ENCODE measurements at regions not wholly inside any gene's neighbourhood (a gene's known extent, or its start where the extent isn't known, plus 50 kb on each side); places are given as distances from the start of the nearest gene placed in this dataset.
A peak's percentile ranks its signal among the peaks of the same experiment; 100 is the strongest.

DNA sequence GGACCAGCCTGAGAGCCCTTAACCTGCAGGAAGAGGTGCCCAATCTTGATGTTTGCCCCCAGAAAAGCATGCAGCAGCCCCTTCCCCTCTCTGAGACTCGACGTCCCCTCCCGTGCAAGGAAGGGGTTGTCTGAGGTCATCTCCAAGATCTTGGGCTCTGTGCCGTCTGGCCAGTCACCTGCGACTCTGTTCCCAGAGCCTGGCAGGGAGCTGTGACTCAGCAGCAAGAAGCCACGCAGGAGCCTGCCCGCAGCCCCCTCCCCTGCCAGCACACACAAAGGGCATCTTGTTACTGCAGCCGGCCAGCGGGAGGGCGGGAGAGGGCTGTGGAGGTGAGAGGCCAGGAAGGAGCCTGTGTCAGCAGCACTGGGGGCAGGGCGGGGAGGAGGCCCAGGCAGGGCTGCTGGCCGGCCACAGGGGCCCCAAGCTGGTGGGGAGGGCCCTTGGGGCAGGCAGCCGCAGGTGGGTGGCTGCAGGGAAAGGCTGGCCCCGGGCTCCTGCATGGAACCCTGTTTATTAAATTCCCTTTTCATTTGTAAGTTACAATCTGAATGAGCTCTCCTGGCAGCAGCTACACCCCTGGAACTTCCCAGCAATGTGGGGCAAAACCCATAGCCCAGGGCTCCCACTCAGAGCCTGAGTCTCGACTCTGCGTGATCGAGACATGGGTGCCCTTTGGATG lies 103.7 kb upstream of the ZMIZ1 start:
- DNase-seq (ENCODE audit: low spot score): peak; percentile 49

DNA sequence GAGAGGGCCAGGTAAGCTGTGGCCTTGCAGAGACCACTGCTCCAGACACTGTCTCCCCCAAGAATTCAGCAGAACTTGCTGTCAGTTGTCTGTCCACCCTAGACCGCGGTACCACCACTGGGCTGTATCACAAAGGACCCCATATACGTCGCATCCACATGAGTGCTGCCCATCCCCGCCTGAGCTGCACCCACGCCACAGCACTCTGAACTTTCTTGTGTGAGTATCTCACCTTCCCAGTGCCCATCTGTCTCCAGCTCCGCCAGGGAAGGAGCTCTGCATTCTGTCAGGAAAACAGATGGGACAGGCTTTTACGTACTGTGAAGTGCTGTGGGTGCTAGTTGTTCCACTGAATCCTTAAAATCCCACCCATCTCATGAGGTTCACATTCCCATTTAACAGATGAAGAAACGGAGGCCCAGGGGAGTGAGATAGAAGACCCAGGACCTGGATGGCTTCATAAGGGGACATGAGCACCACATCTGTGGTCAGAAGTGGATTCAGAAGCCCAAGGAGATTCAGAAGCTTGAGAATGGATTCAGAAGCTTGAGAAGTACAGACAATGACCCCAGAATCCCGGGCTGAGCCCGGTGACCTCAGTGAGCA lies 102.5 kb upstream of the ZMIZ1 start:
- no peak for DNase-seq (ENCODE audit: low spot score)

DNA sequence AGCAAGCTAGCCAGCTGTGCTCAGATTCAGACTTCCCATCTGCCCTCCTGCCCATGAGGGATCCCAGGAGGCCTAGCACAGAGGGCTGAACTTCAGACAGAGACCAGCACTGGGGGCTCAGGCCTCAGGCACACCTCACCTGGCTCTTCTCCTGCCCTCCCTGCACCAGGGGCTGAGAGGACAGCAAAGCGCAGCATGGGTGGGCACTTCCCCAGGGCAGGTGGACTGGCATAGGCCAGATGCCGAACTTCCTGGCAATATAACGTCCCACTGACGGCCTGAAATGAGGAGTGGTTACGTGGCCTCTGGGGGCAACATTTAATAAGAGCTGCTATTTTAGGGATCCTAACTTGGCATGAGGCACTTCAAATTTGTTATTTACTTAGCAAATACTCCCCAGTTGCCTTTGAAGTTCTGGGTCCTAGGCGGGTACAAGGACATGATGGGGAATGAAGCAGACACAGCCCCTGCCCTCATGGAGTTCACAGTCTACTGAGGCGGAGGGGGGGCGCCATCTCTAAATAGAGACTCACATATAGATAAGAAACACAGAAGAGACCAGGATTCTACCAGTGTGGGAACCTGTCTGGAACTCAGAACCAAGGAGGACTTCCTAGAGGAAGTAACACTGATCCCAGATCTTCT lies 101.8 kb upstream of the ZMIZ1 start:
- no peak for DNase-seq (ENCODE audit: low spot score)

DNA sequence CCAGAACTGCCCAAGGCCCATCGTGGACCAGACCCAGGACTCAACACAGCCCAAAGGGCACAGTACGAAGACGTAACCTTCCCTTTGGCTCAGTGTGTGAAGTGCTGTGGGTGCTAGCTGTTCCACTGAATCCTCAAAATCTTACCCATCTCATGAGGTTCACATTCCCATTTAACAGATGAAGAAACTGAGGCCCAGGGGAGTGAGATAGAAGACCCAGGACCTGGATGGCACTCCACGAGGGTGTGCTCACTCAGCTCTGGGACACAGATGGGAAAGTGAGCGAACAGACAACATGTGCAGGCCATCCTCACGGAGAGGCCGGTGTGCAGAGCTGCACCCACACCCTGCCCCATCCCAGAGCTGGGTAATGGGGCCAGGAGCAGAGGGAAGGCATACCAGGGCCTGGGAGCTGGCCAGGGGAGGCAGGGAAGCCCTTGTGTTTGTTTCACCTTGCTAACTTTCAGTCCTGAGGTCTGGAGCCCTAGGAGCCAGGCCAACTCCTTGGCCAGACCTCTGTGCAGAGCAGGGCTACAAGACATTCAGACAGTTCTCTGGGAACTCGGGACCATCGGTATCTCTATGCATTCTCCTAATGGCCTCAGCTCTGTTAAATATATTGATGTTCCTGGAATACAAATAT lies 100.3 kb upstream of the ZMIZ1 start:
- no peak for DNase-seq (ENCODE audit: low spot score)

DNA sequence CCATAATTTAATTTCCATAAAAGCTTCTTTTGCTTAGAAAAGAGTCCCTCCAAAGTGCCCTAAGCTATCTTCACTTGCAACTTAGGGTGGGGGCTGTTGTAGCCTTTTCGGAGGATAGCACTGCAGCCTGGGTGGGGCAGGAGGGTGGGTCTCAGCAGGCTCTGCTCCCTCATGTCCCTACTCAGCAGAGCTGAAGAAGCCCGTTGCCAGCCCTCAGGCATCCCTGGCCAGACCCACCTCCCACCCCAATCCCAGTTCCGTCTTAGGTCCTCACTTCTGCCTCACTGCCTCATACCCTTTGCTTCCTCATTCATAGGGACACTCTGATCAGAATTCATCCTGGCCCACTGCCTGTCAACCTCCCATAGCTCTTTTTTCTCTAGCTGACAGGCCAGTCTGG lies 99.8 kb upstream of the ZMIZ1 start:
- no peak for DNase-seq (ENCODE audit: low spot score)

DNA sequence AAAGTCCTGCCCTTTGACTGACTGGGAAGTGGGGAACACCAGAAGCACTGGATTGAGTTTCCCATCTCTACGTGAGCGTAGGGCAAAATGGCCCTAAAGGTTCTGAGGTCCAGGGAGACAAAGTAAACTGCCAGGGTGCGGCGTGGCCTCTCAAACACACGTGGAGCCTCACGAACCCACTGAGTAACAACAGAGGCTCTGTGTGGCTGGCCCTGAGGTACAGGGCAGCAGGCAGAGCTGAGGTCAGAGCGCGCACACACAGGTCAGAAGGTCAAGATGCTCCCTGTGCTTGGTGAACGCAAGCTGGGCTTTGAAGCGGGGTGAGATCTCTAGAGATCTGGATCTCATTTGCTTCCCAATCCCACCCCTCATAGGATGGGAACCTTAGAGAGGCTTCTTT lies 99.0 kb upstream of the ZMIZ1 start:
- DNase-seq (ENCODE audit: low spot score): no peak

DNA sequence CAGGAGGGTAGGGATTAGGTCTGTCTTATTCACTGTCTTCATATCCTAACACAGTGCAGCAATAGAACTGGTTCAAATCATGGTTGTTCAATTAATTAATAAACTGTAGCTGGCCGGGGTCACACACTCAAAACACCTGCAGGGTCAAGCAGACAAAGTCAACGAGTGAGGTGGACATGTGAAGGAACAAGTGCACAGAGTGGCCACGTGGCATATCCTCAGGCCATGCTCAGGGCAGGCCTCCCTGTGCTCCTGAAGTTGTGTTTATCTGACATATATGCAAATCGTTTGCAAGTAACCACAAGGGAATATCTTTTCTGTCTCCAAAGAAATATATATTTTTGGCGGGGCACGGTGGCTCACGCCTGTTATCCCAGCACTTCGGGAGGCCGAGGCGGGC lies 98.5 kb upstream of the ZMIZ1 start:
- no peak for DNase-seq (ENCODE audit: low spot score)

DNA sequence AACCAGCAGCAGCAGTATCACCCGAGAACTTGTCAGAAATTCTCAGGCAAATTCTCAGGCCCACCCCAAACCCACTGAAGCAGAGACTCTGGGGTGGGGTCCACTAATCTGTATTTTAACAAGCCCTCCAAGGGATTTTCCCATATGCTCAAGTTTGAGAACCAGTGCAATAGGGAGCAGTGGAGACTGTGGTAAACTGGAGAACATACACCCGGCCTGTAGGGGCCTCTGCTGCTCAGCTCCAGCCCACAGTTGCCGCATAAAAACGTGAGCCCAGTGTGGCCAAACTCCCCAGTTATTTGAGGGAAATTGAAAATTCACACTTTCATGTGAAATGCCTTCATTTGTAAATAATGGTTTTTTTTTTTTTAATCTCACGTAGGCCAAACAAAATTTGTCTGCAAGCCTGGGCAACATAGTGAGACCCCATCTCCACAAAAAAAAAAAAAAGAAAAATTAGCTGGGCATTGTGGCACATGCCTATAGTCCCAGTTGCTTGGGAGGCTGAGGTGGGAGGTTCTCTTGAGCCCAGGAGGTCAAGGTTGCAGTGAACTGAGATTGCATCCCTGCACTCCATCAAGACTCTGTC lies 97.6 kb upstream of the ZMIZ1 start:
- DNase-seq (ENCODE audit: low spot score): no peak

DNA sequence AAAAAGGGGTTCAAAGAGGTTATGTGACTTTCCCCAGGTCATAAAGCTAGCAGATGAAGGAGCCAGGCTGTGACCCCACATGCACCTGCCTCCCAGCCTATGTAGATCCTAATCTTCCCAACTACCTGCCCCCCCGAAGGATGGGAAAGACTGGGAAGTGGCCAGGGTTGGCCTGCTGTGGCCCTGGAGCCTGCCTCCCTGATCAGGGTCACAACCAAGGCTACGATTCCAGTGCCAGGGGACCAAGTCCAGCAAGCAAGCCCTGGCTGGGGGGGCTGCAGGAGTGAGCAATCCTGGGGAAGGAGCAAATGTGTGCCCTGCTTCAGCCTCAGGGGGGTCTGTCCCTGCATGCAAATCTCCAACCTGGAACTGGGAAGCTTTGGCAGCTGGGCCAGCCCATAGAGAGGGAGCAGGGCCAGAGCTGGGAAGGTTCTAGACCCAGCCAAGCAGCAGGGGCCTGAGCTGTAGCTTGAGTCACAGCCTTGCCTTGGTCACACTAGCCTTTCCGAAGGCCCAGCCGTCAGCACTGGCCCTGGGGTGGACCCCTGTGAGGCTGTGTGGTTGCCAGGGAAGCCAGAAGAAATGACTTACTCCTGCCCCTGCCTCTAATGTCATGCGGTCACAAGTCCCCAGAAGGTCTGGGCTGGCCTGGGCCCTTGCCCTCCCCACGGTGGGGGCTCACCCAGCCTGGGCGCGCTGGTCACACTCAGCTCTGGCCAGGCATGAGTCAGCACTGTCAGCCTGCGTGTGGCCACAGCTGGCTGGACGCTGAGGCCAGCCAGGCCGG lies 96.4 kb upstream of the ZMIZ1 start:
- peak; percentile 37 for DNase-seq (ENCODE audit: low spot score)

DNA sequence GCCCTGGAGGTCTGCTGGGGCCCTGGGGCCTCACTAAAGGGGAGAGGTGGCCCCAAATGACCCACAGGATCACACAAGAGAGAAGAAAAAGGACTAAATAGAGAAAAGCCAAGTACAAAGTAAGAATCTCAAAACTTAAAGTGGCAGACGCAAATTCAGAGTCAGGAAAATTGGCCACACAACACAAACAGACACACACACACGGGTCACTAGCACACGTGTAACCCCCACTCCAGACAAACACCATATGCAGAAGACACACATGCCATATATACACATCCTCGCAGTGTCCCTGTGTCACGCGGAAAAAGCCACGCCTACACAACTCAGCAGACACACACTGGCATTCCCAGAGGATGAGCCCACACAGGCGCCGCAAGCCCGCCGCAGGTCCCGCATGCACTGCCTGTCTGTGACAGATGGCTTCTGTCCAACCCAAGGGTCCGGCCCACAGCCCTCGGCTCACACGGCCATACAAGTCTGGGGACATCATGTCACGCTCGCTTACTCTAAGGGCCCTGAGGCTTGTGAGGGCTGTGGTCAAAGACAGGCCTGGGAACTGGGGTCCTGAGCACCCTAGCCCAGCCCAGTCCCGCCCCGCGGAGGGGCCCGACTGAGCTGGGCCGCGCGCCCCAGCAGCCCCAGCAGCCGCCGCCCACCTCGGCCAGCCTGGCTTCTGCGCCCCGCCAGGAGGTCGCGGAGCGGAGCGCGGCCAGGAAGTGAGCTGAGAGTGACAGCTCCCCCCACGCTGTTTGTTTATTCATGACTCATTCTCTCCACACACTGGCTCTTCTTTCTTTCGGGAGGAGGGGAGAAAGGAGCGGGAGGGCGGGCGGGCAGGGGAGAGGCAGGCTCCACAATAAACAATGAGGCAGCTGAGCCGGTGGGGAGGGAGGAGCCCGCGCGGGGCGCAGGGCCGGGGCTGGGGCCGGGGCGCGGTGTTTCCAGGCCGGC lies 95.5 kb upstream of the ZMIZ1 start:
- DNase-seq (ENCODE audit: low spot score): peak; percentile 90

DNA sequence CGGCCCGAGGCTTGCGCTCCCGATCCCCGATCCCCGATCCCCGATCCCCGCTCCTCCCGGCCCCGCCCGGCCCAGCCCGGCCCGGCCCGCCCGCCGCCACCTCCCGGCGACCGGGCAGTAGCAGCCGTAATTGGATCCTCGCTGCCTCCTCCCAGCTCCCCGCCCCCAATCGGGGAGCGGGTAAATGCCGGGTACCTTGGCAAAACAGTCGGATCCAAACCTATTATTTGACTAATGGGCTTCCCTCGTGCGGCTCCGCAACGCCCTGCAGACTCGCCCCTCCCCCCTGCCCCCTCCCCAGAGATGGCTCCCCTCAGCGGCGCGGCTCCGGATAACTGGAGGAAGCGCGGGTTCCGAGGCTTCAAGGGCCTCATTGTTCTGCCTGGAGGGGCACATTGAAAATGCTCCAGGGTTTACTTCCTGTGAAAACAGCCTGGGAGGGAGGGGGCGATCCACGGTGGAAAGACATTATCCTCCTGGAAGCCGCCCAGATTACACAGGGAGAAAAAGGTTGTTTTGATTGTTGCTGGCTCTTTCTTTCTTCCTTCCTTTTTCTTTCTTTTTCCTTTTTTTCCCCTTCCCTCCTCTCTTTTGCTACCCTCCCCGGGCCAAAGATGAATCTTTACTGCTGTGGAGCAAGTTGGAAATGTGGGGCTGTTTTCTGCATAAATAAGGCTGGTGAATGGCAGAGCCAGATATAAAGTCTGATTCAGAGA lies 94.7 kb upstream of the ZMIZ1 start:
- DNase-seq (ENCODE audit: low spot score): peak; percentile 79

DNA sequence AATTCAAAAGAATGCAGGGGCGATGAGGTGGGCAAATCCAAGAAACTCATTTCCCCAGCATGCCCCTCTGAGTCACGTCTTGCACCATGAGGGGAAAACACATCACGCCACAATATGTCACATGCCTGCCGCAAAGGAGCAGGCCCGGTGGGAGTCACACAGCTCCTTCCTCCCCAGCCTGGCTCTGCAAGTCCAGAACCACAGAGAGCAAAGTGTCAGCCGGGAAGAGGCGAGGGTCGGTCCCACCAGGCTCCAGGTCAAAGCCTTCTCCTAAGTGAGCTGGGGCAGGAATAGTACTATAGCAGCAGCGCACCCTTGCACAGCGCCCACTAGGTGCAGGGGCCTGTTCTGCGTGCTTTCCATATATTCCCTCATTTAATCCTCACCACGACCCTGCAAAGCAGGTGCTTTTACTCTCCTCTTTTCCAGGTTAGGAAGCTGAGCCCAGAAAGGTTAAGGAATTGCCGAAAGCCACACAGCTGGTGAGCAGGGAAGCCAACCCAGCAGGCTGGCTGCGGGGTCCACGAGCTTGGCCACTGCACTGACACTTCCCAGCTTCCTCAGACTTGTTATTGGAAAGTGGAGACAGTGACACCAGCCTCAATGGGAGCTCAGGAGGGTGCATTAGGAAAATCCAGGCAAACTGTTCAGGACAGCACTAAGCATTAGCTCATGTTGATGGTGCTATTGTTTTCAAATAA lies 94.0 kb upstream of the ZMIZ1 start:
- DNase-seq (ENCODE audit: low spot score): peak; percentile 58

DNA sequence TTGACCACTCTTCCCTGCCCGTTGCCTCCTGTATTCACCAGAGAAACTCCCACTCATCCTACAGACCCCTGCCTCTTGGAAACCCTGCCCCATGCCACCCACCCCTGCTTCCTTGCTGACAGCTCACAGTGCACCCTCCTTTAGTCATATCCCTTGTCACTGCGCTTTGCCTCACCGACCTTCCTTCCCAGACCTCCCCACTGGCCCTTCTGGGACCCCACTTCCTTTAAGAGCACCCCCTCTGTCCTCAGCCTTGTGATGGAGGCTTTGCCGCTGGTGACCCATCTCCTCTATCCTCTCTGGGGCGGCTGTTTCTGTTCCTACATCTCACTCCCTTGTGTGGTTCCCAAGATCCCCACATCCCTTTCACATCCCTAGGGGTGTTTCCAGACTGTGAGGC lies 92.8 kb upstream of the ZMIZ1 start:
- no peak for DNase-seq (ENCODE audit: low spot score)

DNA sequence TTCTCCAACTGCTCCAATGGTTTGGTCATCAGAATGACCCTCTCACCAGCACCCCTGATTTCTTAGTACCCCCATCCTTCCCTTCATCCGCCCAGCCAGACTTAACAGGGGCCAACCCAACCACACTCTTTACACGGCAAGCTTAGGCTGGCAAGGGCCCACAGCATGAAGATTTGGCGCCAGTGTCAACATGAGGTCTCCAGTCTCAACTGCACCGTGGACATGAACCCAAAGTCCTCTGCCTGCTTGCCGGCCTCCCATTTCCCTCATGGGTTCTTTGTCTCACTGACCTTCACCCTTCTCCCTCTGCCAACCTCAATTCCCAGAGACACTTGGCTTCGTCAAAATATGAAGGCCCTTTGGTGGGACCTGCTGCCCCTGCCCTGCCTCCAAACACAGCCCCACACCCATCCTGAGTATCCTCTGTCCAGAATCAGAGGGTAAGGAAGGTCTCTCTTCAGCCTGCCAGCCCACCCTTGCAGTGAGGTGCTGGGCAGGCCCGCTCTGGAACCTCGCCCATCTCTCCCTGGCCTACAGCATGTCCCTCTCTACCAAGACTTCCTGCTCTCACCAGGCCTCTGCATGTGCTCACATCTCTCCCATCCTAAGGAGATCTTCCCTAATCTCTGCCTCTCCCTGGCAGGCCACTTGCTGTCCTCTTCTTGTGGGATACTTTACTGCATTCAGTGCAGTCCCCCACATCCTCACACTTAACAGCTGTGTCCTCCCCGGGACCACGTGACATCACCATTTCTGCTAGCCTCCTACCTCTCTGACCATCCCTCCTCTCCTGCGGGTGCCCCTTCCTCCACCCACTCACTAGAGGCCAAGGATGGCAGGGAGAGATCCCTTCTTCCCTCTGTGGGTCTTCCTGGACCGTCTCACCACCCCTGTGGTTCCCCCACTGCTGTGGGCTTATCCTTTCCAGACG lies 91.7 kb upstream of the ZMIZ1 start:
- DNase-seq (ENCODE audit: low spot score): no peak

DNA sequence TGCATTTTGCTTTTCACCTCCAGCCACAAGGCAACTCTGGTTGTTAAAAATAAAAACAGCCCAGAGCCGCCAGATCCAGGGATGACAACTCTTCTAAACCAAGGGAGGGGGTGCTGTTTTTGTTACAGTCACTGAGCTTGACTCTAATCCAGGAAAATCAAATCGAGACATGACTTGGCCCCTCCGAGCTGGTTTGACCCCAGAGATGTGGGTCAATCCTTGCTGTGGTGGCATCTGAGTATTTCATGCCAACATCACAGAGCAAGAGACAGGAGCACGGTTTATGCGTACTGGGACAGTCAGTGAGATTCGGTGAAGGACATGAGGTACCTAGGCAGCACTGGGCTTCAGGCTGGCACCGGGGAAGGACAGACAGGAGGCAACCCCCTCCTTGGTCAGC lies 88.8 kb upstream of the ZMIZ1 start:
- no peak for DNase-seq (ENCODE audit: low spot score)

DNA sequence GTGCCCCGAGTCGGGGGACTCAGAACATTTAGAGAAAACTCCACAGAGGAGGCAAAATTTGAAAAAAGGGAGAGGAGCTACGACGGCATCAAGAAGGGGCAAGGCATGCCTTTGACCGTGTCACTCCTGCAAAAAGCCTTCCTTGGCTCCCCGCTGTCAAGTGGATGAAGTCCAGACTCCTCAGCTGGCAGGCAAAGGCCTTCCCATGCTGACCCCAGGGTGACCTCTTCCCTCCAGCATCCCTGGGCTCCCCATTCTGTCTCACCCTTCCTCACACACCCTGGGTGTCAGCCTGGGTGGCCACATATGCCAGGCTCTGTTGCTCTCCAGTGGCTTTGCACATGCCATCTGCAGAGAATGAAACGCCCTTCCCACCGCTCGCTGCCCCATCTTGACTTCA lies 88.4 kb upstream of the ZMIZ1 start:
- no peak for DNase-seq (ENCODE audit: low spot score)

DNA sequence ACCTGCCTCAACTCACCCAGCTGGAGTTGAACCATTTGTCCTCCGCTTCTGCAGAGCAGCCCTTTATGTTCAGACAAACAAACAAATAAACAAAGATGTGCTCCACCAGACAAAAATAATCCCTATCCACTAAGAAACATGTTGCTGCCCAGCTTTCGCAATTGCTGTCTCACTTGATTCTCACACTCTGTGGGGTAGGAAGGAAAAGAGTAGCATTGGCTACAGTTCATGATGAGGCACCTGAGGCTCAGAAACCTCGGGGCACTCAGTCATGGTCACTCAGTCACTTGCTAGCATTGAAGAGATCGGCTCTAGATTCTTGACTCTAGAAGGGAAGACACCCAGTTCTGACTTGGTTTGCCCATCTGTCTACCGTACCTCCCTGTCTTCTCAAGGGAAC lies 88.0 kb upstream of the ZMIZ1 start:
- DNase-seq (ENCODE audit: low spot score): no peak

DNA sequence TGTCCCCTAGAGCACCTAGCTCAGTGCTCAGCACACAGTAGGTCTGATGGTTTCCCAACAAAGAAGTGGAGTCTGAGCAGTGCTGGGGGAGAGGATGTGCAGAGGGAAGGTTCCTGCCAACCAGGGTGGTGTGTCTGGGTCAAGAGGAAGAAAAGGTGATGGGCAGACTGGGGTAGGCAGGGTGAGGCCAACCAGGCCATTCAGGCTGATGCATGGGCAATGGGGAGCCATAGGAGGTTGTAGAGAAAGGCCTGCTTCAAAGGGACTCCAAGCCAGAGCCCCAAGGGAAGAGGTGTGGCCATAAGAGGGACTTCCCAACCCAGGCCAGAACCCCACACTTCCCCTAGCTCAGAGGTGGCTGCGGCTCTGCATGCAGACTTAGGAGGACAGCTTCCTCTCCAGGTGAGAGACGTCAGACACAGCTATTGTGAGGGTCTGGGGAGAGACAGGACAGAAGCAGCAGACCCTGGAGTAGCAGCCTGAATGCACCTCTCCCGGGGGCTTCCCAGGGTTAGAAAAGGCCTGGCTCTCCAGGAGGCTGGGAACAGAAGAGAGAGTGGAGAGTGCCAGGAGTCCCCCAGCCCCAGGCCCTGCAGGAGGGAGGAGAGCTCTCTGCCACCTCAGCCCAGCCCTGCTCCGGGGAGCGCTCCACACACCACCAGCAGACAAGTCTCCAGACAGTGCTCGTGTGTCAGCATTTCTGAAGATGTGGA lies 87.4 kb upstream of the ZMIZ1 start:
- no peak for DNase-seq (ENCODE audit: low spot score)
